ENCODE measurements at regions not wholly inside any gene's neighbourhood (a gene's known extent, or its start where the extent isn't known, plus 50 kb on each side); places are given as distances from the start of the nearest gene placed in this dataset.
"Not testable (repeated sequence)": the region's sequence is repeated elsewhere in the genome, so short reads cannot be mapped to it uniquely, and the experiment has no call there.

DNA sequence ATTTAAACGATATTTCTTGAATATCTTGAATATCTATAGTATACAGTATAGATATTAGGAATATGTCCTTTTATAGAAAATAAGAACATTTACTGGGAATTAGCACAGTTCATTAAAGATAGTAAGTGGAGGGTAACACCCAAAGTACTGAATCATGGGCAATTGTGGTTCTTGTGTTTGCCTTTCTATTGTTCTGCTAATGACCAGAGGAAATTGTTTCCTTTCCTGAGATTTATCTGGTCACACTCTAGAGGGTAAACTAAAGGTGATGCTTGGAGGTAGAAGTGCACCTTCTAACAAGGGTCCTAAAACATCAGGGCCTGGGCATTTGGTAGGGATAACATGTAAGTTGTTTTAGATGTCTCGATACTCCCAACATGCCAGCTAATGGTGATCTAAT, 241.3 kb upstream of the SFRP2 start:
- DNase-seq = no peak

DNA sequence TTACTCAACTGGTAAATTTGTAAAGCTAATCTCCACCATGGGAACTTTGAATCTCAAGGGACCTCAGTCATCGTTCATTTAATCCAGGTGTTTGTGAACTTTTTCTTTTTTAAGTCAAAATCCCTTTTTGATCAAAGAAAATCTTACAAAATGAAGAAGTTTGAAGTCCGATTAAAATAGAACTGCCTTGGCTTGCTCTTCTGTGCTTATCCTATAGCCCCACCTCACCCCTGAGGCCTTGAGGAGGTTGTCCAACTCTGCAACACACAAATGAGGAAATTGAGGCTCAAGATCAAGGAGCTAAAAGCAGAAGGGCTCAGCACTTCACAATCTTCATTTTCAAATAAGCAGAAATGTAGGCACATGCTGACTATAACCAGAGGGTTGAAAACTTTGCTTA, 240.3 kb upstream of the SFRP2 start:
- no peak for DNase-seq

DNA sequence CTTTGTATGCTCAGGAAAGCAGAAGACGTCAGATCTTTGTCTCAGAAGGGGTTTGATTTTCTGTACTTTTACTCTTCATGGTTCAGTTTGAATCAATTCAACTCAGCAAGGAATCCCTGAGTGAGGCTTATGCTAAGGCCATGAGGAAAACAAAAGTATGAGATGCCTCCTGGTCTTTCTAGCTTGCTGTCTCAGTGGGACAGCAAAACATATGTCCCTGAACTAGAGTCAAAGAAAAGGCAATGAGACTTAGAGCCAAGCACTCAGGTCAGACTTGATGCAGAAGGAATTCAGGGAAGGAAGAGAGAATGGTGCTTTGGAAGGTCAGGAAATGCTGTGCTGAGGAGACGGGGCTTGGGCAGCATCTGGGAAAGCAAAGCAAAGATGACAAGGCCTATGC, 236.2 kb upstream of the SFRP2 start:
- no peak for DNase-seq

DNA sequence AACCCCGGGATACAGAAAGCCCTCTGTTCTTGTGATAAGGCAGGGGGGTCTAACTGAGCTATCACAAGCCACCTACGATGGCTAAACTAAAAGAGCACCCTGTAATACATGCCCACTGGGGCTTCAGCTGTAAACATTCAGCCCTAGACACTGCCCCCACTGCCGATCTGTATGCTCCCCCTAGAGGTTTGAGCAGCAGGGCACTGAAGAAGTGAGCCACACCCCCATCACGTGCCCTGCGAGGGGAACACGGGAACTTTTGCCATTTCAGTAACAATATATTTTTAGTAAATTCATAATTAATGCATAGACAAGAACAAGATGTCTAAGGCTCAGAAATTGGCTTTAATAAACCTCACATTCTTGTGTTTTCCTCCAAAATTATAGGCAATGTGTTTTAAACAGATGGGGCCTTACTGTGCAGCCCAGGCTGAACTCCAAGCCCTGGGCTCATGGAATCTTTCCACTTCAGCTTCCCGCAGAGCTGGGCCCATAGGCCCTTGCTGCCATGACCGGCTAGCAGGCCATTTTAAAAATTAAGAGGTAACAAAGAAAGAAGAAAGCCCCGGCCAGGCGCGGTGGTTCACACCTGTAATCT, 235.3 kb upstream of the SFRP2 start:
- no peak for DNase-seq

DNA sequence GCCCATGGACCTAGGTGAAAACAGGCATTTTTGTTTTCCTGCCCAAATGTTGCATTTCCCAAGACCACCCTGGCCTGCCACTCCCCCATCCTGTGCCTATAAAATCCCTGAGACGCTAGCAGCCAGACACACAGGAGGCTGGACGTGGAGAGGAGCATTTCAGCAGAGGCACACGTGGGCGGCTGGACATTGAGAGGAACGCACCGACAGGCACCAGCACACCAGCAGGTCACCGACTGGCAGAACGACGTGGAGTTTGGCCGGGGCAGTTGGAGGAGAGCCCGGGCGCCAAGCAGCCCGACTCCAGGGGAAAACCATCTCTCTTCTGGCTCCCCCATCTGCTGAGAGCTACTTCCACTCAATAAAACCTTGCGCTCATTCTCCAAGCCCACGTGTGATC, 234.8 kb upstream of the SFRP2 start:
- not testable (repeated sequence) for DNase-seq

DNA sequence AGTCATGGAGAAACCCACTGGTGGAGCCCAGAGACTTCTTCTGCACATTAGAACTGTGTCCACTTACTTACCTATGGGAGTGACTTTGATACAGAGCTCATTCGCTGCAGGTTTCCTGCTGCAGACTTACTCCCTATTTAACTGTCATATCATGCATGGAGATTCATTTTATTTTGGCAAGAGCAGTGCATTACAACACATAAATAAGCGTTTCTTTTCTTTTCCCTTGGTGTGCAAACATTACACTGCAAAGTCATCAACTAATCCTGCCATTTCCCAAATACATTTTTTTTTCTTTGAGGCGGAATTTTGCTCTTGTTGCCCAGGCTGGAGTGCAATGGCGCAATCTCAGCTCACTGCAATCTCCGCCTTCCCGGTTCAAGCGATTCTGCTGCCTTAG, 230.9 kb upstream of the SFRP2 start:
- no peak for DNase-seq

DNA sequence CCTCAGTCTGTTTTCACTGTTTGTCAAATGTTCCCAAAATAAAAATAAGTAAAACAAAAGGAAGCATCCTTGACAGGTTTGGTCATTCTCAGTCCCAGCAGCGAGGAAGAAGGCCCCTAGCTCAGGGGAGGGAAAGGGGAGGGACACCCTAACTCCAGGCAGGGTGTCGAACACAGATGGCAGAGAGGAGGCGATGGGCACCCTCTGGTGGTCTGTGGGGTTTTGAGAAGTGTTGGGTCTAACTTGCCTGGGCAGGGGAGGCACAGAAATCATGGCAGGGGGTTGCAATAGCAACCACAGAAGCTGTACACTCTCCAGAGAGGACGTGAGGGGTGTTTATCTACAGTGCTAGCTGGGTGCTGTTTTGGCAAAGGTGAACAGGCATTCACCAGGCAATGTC, 229.8 kb upstream of the SFRP2 start:
- DNase-seq = no peak

DNA sequence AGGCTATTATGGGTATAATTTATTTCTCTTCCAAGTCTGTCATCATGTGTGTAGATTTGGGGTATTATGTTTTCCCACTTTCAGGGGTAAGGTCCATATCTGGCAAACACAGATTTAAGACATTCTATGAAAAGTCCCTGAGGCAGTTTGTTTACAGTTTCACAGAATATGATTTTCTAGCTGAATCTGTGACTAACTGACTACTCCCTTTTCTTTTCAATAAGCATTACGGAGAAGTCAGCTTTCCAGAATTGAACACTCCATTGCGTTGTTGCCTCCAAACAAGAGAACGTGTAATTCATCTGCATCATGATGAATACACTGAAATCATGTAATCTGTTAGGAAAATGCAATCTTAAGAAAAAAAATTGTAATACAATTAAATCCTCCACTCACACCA, 226.7 kb upstream of the SFRP2 start:
- DNase-seq = no peak

DNA sequence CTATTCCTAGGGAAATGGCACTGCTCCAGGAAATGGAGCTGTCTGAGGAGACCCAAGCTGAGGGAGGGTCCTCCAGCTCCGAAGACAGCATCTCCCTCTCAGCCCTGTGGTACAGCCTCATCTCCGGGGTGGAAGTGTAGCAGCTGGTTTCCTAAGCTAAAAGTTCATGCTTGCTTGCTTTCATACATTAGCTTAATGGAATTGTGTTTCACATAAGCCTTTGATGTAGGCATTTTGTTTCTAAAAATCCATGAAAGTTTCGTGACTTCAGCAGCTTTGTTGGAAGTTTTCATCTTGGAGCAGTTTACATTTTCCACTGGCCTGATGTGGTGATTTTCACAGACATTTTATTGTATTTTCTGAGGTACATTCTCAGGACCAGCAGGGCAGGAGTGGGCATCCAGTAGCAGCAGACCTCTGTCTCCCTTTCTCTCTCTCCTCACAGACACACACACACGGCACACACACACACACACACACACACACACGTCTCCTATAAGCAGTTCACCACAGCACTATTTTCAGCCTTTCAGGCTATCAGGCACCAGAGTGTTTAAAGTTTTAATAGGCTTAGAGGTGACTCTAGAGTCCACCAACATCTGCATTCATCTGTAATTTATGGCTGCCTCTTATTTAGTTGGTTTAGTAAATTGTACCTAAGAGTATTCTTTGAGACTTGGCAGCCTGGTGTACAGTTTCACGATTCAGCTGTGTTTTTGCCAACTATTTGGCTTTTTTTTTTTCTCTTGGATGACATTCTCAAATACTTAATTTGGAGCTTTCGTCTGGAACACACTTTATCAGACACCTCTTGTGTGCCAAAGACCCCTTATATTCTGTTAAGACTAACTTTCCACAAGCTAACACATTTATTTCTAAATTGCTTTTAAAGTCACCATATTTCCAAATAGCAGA, 225.8 kb upstream of the SFRP2 start:
- DNase-seq = peak; percentile 72

DNA sequence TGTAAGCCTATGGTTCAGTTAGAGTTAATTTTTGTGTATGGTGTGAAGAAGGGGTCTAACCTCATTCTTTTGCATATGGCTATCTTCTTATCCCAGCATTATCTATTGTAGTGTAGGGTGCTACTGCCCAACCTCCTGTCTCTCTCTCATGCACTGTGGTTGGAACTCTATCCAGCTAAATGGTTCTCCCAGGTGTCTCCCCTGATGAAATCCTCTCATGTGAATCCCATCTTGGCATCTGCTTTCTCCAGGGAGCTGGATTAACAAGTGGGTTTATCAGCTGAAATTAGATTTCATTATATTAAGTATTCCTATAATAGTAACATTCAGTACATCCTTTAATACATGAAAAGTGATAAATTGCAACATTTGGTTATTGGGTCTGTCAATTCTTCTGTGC, 224.7 kb upstream of the SFRP2 start:
- DNase-seq = no peak

DNA sequence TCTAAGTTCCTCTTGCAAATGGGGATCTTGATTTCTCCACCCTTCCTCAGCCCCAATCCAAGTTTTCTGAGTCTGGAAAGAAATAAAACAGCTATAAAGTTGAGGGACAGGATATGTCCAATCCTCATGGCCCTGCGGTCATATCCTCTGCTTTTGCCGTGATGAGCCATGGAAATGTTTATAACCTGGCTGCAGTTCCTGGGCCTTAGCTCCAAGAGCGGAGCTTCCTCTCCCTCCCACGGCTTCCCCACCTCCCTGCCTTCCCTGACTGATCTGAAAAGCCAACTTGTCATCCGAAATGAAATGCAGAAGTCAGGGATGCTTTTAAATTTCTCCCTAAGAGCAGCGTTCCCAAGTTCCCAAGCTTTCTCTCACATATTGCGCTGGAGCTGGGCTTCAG, 221.5 kb upstream of the SFRP2 start:
- peak; percentile 82 for DNase-seq

DNA sequence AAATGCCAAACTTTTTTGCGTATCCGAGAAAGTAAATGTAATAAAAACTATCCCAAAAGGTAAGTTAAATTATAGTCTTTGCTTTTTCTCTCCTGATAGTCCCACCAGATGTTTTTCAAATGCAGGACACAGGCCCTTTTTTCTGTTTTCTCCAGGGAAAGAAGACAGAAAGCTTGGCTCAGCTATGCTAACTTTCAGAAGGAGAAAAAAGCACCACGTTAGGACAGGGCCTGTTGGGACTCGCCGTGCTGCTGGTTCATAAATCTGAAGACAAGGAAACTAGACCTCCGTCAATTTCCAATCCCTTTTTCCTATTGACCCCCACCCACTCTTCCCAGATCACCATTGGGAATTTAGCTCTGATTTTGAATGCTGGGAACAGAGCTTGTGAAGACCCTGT, 220.9 kb upstream of the SFRP2 start:
- no peak for DNase-seq

DNA sequence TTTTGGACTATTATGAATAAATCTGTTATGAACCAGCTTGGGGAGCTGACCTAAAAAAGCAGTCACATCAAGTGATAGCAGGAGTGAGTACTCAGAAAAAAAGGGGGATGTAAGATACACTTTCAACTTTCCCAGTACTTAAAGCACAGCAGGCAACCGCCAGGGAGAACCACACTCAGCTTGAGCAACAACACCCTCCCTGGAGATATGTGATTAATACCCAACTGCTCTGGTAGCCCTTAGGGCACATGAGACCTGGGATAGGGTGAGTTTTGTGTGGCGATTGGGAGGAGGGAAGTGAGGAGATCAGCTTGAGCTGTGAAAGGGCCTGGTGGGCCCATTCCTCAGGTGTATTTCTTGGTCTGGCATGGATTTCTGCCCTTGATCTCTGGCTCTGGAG, 220.3 kb upstream of the SFRP2 start:
- DNase-seq = no peak

DNA sequence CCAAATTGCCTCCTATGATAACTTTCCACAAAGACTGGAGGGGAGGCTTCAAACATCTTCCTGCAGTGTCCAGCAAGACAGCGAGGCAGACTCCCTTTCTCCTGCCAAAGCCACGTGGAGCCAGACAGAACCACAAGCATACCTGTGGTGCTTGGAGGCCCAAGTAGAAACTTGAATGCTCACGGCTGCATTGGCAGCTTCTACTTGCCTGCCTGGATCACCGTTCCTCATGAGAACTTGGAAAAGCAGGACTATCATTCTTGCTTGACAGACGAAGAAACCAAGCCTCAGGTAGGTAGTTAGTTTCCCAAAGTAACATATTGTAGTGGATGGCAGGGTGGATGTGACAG, 216.3 kb upstream of the SFRP2 start:
- DNase-seq = no peak

DNA sequence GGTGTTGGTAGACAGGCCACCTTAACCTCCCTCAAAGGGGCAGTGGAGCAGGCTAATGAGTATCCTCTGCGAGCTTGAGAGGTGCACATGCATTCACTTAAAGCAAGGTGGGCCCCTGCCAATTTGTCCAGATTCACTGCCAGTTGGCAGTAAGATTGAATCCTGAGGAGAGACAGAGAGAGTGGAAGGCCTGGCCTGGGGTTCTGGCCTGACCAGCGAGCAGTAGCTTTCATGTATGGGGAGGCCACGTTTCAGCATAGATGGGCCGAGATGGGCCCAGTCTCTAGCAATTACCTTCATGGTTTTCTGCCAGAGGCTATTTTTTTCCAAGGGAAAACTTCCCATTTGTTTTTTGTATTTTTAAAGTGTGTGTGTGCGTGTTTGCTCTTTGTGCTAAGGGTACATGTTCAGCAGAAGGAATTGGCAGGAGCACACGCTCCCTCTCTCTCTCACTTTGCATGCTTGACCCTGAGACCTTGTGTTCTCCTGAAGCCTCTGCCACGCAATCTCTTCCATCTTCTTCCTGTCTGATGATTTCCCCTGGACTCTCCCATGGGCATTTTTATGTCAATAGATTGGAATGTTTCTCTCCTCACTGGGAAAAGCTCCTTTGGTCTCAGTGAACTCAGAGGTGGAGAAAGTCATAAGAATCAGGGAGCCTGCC, 215.8 kb upstream of the SFRP2 start:
- peak; percentile 85 for DNase-seq

DNA sequence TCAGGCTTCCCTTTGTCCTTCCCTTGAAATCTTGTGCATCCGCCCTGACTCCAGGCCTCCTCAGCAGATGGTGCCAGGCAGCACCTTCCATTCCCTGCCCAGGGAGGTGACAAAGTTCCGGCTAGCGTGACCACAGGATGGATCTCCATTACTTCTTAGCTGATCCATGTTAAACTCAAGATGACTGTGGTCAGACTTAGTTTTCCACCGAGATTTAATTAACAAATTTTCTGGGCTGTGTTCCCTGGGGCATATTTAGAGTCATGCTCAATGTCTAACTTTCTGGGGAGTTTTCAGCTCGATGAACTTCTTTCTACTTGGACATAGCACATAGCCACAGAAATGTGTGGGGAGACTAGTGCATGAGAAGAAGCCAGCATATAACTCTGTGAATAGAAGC, 215.1 kb upstream of the SFRP2 start:
- no peak for DNase-seq

DNA sequence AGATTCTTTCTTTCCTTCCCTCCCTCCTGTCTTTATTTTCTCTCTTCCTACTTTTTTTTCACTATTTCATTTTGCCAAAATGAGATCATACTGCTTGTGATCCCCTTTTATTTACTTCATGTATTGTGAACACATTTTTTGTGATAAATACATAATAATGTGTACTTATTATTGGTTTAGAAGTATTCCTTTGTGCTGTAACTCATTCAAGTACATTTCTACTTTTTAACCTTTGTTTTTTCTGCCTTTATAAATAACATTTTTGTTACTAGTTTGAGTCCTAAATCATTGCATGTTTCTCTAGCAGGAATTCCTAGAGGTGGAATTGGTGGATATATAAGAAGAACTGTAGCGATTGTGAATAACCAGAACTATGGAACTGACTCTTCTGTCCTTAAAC, 214.5 kb upstream of the SFRP2 start:
- no peak for DNase-seq

DNA sequence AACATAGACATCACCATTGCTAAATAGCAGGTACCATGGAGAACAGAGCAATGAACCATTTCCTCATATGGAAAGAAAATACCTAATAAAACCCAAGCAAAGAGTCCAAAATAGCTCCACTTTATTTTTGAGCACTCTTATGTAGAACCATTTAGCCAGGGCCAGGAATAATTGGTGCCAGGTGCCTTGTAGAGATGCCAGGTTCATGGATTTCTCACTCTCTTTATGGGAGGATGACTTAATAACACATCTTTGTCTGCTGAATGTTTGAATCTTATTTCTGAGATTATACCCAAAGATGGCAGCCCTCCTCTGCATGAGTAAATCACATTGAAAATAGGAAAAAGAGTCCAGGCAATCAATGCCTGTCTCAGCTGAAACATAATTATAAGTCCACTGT, 212.3 kb upstream of the SFRP2 start:
- no peak for DNase-seq

DNA sequence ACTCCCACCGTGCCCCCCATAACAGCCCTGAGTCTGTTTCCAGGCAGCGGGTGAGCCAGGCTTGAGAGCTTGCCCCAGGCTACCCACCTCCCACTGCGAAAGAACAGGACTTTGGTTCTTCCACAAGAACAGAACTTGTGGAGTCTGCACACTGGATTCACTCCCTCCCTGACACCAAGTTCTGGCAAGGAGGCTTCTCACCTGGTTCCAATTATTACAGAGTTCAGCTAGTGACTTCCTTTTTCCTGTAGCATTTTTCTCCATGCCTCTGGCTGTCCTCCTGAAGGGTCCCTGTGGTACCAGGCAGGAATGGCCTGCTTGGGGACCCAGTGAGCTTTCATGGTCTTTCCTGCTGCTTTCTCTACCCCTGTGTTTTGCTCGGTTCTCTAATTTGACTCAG, 208.6 kb upstream of the SFRP2 start:
- no peak for DNase-seq

DNA sequence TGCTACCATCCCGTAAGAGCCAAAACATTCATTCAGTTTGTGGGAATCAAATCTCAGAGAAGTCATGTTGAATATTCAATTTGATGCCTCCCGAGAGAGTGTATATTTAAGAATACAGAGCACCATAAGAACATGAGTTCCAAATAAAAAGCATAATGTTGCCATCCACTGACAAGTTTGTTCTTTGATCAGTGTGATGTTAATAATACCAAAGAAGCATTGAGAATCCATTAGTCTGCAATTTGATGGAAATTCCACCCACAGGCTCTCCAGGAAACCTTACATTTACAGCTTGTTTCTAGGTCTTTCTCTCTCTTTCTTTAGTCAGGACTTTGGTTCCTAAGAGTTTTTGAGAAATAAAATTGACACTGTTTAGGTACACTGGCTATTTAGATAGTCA, 200.6 kb upstream of the SFRP2 start:
- no peak for DNase-seq

DNA sequence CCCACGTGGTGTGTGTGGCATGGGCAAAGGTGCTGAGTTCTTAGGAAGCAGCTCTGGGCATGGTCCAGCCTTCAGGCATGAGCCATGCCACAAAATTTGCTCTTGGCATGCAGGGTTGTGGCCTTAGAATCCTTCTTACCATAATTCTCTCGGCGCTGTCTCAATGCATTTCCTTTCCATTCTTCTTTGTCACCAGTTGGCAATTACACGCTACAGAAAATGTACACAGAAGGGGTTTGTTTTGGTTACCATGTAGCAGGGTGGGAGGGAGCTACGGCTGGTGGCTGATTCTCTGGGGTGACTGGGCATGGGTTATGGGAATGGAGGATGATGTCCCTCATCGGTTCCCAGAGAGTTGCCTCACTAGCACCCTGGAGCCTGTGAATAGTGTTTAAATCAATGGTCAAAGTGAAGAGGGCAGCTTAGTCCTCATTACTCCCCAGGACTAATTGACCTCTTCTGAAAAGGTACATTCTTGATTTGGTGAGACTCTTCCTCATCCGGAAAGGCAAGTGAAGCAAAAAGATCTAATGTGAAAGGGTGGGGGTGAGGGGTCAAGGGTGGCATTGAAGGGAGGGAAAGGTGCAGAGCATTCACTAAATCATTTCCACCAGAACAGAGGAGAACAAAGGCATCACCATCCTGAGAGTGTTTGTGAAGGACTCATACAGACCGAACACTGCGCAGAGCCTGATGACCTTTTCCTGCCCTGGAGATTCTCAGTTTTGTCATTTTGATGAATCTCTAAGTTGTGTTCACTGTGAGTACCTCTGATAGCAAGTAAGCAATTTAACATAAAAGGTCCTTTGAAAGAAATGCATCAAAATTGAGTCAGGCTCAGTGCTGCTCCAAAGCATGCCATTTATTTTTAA, 199.8 kb upstream of the SFRP2 start:
- DNase-seq = no peak

DNA sequence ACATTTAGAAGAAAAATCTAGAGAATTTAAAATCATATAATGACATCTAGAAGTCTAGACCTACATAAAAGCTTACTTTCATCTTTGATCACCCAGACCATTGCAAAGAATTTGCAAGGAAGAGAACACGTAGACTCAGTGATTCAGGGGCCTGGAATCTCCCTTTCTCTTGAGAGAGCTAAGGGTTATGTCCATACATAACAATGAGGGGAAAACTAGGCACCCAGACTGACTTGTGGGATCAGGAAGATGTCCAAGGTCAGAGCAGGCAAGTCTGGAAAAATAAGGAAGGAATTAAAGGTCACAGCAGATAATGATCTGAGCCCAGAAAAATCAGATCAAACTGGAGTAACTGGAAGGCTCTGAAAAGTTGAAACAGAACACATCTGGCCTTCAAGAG, 198.4 kb upstream of the SFRP2 start:
- DNase-seq = no peak

DNA sequence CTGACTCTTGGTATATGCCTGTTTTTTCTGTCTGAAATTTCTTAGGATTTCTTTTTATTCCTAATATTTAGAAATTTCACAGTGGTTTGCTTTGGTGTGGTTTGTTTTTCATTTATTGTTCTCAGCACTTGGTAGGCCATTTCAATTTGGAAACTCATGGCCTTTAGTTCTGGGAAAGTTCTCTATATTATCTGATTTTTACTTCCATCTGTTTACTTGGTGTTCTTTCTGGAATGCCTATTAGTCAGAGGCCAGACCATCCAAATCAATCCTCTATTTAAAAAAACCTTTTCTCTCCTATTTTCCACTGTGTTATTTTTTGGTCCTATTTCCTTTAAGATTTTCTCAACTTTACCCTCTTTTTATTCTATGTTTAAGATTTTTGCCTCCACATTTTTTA, 188.1 kb upstream of the SFRP2 start:
- no peak for DNase-seq

Measured in right forelimb (tissue), 1 donor.